Forelimb muscle (tissue), 1 donor: ENCODE measurements at regions not wholly inside any gene's neighbourhood (a gene's known extent, or its start where the extent isn't known, plus 50 kb on each side); places are given as distances from the start of the nearest gene placed in this dataset.
"Not testable (repeated sequence)": the region's sequence is repeated elsewhere in the genome, so short reads cannot be mapped to it uniquely, and the experiment has no call there.

Experiments
- DNase-seq: peaks from one replicate; pipeline ENCODE4 v3.0.0-alpha.2; 2013; ENCODE audit warnings: low read depth

GRCh38 chr1:4215391-4215790 lies 315.3 kb upstream of the C1orf174 start:
- no peak for DNase-seq

DNA sequence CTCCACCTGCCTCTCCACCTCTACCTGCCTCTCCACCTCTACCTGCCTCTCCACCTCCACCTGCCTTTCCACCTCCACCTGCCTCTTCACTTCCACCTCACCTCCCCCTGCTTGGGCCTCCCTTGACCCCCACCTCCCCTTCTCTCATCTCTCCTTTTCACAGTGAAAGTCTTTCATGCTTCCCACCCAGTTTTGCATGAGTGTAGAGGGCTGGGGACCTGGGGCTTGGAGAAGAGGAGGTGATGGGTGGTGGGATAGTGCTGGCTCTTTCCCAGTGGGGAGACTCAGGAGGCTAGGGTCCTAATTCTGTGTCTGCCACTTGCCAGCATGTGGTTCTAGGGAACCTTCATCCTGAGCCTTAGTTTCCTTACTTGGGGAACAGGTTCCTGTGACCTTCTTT lies 316.2 kb upstream of the C1orf174 start:
- no peak for DNase-seq

DNA sequence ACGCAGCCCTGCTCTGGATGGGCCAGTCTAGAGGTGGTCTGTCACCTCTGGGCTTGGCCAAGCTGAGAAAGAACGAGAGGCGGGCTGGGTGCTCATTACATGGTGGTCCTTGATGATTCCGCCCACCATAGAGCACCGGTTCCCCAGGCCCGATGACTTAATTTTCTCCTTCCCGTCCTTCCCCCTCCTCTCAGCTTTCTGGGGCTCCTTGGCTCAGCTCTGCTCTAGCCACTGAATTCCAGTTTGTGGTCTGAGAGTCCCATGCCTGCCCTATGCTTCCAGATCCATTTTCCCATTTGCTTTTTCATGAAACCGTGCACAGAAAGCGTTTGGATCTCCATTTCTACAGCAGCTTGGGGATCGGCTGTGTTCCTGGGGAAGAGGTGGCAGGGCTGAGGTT lies 318.5 kb upstream of the C1orf174 start:
- no peak for DNase-seq

DNA sequence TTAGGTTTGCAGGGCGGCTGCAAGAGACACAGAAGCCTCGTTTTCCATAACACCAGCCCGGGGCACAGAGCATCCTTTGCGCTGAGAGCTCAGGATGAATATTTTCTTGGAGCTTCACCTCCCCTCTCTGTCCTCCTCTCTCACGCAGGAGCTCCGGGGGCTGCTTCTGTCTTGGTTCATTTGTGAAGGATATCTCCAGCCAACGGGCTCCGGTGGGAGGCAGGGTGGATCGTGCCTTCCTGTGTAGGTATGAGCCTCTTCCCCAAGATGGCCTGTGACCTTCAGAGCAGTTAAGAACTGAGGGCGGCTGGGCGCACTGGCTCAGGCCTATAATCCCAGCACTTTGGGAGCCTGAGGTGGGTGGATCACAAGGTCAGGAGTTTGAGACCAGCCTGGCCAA lies 319.0 kb upstream of the C1orf174 start:
- DNase-seq = no peak

DNA sequence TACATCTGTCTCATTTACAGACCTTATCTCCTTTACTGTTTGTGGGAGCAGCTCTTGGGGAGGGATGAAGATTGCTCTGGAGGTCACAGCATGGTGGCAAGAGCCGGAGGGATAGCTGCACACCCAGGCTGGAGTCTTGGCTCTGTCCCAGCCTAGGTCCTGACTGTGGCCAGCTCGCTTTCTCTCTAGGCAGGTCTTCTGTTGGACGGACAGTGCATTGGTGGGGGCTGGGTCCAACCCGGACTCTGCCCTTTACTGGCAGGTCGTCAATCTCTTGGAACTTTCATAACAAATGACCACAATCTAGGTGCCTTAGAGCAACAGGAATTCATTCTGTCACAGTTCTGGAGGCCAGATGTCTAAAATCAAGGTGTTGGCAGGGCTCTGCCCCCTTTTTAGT lies 319.8 kb upstream of the C1orf174 start:
- no peak for DNase-seq

DNA sequence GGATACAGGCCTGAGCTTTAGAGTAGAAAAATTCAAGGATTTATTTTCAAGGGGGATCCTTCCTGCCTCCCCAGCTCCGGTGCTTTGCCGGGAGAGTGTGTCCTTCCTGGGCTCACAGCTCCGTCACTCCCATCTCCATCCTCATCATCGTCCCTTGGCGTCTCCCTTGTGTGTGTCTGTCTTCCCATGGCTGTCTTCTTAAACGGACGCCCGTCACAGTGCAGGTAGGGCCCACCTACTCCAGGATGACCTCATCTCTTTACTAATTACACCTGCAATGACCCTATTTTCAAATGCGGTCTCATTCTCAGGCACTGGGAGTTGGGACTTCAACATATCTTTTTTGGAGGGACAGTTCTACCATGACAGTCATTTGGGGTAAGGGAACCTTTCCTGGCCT lies 320.3 kb upstream of the C1orf174 start:
- DNase-seq = no peak

DNA sequence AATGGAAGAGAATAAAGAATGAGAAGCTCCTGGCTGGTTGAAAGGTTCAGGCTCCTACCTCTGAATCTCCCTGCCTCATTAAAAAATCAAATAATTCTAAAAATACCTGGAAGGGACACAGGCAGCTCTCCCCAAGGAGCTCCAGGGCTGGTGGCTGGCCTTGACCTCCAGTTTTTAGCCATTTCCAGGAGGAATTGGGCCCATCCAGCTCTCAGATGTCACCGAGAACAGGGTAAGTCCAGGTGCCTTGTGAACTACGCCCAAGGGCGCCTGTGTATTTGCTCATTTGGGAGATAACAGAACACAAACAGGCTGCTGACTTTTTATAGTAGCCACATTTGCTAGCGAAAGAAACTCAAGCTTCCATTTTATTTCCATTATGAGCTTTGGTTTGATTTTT lies 321.0 kb upstream of the C1orf174 start:
- DNase-seq = no peak

GRCh38 chr1:4224684-4225467 lies 324.8 kb upstream of the C1orf174 start:
- DNase-seq = no peak

GRCh38 chr1:4227986-4228385 lies 327.9 kb upstream of the C1orf174 start:
- DNase-seq = no peak

GRCh38 chr1:4253935-4254334 lies 353.9 kb upstream of the C1orf174 start:
- no peak for DNase-seq

GRCh38 chr1:4256351-4256750 lies 356.3 kb upstream of the C1orf174 start:
- DNase-seq = no peak

GRCh38 chr1:4258146-4258777 lies 358.2 kb upstream of the C1orf174 start:
- not testable (repeated sequence) for DNase-seq

DNA sequence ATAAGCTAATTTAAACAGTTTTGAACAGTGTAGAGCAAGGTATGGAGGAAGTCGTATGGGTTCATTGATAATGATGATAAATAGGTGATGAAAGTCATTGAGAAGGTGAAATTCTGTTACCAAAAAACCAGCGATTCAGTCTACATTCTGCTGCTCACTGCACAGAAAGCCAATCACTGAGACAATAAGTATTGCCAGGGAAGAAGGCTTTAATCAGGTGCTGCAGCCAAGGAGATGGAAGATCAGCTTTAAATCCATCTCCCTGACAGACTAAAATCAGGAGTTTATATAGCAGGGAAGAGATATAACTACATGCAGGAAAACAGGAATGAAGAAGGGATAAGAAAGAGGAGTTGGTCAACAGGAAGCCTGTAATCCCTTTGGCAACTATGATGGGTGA lies 361.3 kb upstream of the C1orf174 start:
- DNase-seq = no peak

GRCh38 chr1:4262665-4263064 lies 362.6 kb upstream of the C1orf174 start:
- DNase-seq = no peak

DNA sequence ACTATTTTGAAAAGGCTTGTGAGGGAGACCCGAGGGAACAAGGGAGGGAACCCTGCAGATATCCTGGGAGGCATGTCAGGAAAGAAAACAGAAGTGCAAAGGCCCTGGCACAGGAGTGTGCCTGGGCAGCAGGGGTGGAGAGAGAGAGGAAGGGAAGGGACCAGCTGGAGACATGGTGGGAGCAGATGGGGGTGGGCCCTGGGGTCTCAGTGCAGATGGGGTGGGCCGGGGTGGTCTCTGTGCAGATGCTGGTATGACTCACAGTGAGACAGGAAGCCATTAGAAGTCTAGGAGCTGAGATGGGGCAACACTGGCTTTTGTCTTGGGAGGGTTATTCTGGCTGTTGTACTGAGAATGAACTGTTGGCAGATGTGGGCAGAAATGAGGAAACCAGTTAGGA lies 363.6 kb upstream of the C1orf174 start:
- no peak for DNase-seq

- DNase-seq = no peak
Observed at GRCh38 chr1:4265836-4266235, 365.8 kb upstream of the C1orf174 start.

GRCh38 chr1:4267381-4268261 lies 367.5 kb upstream of the C1orf174 start:
- no peak for DNase-seq

DNA sequence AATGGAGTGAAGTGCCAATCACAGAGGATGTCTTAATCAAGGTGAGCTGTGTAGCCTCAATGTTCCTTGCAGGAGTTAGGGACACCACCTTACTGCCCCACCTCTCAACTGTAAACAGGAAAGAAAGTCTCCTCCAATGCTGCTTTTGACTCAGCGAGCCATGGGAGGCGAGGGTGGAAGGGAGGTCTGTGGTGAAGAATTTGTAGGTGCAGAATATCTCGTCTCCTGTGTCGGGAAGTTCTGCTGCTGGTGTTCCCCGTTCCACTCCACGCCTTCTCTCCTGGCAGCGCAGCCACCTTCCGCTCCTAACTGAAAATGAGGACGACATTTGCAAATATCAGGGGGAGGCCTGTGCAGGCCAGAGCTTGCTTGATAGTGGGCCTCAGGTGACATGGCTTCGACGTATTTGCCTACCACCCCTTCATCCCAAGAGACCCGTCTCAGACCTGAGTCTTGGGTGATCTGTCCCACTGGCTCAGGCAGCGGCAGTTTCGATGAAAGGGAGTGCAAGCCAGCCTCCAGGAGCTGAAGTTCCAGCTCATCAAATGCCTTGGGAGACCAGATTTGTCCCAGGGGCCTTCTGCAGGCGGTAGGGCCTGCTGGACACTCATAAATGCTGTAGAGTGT lies 368.3 kb upstream of the C1orf174 start:
- DNase-seq = no peak

- no peak for DNase-seq
Observed at GRCh38 chr1:4268889-4269284, 368.8 kb upstream of the C1orf174 start.

DNA sequence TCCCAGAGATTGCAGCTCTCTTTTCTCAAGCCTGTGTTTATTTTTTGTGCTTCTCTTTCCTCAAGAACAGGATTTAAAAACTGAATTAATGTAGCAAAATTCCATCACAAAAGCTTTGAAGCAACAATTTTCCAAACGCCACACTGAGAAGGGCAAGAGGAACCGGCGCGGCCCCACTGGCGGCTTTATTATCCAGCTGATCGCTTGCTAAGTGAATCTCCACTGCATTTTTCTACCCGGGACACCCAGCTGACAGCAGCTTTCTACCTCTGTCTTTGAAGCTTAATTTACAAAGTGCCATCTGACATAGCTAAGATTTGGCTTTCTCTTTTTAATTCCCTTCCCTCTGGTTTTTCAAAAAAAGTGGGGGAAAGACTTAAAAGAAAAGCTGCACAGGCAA lies 369.3 kb upstream of the C1orf174 start:
- DNase-seq = no peak

DNA sequence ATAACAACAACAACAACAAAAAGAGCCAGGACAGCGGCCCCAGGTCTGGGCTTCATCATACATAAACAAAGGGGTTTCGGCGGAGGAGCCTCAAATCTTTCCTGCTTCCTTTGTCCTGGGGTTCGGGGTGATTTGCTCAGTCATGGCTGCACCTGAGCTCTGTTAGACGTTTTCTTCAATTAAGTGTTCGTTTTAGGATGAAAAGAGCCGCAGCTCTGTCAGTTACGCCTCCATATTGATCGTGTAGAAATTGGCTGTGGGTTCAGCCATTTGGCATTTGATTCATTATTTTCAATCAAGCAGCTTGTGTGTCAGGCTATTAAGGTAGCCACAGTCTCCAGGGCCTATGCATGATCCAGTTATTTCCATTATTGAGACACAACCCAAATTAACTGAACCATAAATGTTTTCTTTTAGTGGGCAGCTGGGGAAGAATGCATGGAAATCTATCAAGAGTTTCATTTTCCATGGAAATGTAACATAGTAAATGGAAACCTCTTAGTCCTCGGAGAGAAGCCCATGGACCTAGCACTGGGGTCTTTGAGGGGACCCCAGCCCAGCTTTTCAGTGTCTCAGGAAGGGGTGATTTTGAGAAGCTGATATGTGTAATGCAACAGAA lies 370.0 kb upstream of the C1orf174 start:
- DNase-seq = no peak
